Activated naive CD8-positive, alpha-beta T cell treated with anti-CD3 and anti-CD28 coated beads, Interleukin-2, amount 10 ng/mL, durations not matched to agents 7 days and 5 days (primary cell): ENCODE measurements at regions not wholly inside any gene's neighbourhood (a gene's known extent, or its start where the extent isn't known, plus 50 kb on each side); places are given as distances from the start of the nearest gene placed in this dataset.

Experiments used
- ATAC-seq: fragments of 150-1000 bp; cut with Tn5 transposase; one replicate; pipeline ENCODE4 v1.10.0; 2021; ENCODE audit warnings: low read depth, moderate library complexity
- POLR2A ChIA-PET: fragments of 350-600 bp; sonication (Branson Sonifier 250); formaldehyde crosslinking; loops from one replicate; lab custom pipeline; 2021; ENCODE audit warnings: antibody characterized with exemption; lab: Charles Lee
- DNase-seq: peaks from one replicate; pipeline ENCODE4 v3.0.0; 2021
- H3K27ac Mint-ChIP-seq: one replicate; pipeline ENCODE4 v1.8.0; 2022; ENCODE audit warnings: mild to moderate bottlenecking, mixed read lengths
- H3K27me3 Mint-ChIP-seq: one replicate; pipeline ENCODE4 v1.8.0; 2022; ENCODE audit warnings: mild to moderate bottlenecking, moderate library complexity, mixed read lengths
- H3K36me3 Mint-ChIP-seq: one replicate; pipeline ENCODE4 v1.8.0; 2021; ENCODE audit warnings: mild to moderate bottlenecking, mixed read lengths
- H3K4me1 Mint-ChIP-seq: one replicate; pipeline ENCODE4 v1.8.0; 2021; ENCODE audit warnings: mixed read lengths
- H3K4me3 Mint-ChIP-seq: one replicate; pipeline ENCODE4 v1.8.0; 2022; ENCODE audit warnings: mild to moderate bottlenecking, moderate library complexity, mixed read lengths
- H3K9me3 Mint-ChIP-seq: one replicate; pipeline ENCODE4 v1.8.0; 2021; ENCODE audit warnings: mixed read lengths

GRCh38 chr11:111019871-111020670, 225.5 kb upstream of the POU2AF2 start:
- Mint-ChIP-seq H3K9me3 (no peaks in the 10 kb centered on the region), H3K4me1 (no peaks in the 10 kb centered on the region), H3K36me3 (no peaks in the 10 kb centered on the region), H3K27me3 (peaks cover 11% of the 10 kb centered on the region), H3K4me3 (no peak overlapping the region), H3K27ac (no peak overlapping the region)
- no peak for DNase-seq
- POLR2A ChIA-PET, result no interaction called here
- ATAC-seq, result no peak

- POLR2A ChIA-PET, result no interaction called here
- H3K27me3 Mint-ChIP-seq, result peaks cover 11% of the 10 kb centered on the region
- DNase-seq, result no peak
- no peak overlapping the region for H3K4me3 Mint-ChIP-seq
- H3K27ac Mint-ChIP-seq, result no peak overlapping the region
- H3K9me3 Mint-ChIP-seq, result no peaks in the 10 kb centered on the region
- no peak for ATAC-seq
- H3K4me1 Mint-ChIP-seq, result no peaks in the 10 kb centered on the region
- no peaks in the 10 kb centered on the region for H3K36me3 Mint-ChIP-seq
Observed at GRCh38 chr11:111019451-111019850, 226.1 kb upstream of the POU2AF2 start.

DNA sequence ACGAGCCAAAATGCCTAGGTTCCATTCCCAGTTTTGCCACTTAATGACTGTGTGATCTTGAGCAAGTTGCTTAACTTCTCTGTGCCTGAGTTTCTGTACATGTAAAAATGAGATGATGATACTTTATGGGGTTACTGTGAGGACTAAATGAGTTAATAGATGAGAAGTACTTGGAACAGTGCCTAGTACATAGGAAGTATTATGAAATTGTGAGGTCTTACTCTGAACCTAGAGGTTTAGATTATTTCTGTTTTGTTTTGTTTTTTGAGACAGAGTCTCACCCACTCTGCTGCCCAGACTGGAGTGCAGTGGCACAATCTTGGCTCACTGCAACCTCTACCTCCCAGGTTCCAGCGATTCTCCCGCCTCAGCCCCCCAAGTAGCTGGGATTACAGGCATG, 227.0 kb upstream of the POU2AF2 start:
- ATAC-seq (no peak), DNase-seq (no peak)
- Mint-ChIP-seq H3K27me3 (peaks cover 11% of the 10 kb centered on the region), H3K27ac (no peak overlapping the region), H3K9me3 (no peaks in the 10 kb centered on the region), H3K4me3 (no peak overlapping the region), H3K36me3 (no peaks in the 10 kb centered on the region), H3K4me1 (no peaks in the 10 kb centered on the region)
- POLR2A ChIA-PET, result no interaction called here

DNA sequence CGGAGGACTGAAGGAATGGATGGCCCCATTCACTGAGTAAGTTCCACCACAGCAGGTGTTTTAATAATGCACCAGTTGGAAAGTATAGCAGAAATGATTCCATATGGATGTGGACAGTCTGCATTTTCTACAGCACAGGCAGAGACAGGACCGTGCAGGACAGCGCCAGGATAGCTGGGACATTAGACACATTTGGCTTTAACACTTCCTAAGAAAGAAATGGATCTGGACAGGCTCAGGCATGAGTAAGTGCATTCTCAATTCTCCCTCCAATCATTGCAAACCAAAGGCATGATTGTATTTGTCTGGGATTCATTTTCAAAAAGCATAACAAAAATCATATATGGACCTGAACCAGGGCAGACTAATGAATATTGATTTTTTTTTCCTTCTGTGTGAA, 233.0 kb upstream of the POU2AF2 start:
- H3K9me3 Mint-ChIP-seq, result no peaks in the 10 kb centered on the region
- ATAC-seq (no peak), DNase-seq (no peak)
- no peak overlapping the region for H3K4me3 Mint-ChIP-seq
- no peaks in the 10 kb centered on the region for H3K36me3 Mint-ChIP-seq
- no peaks in the 10 kb centered on the region for H3K4me1 Mint-ChIP-seq
- POLR2A ChIA-PET, result no interaction called here
- H3K27me3 Mint-ChIP-seq, result peaks cover 5% of the 10 kb centered on the region
- H3K27ac Mint-ChIP-seq, result no peak overlapping the region

- Mint-ChIP-seq H3K9me3 (no peaks in the 10 kb centered on the region), H3K4me3 (no peak overlapping the region), H3K27me3 (peaks cover 7% of the 10 kb centered on the region), H3K4me1 (no peaks in the 10 kb centered on the region), H3K36me3 (no peaks in the 10 kb centered on the region), H3K27ac (no peak overlapping the region)
- no peak for DNase-seq
- no peak for ATAC-seq
- POLR2A ChIA-PET, result interaction anchor here (0.8 kb wide), 1 partner anchor 19 kb away, joined by 3 read pairs; no protein-coding TSS in a partner anchor
Observed at GRCh38 chr11:111011275-111011594, 234.3 kb upstream of the POU2AF2 start.

- no peak overlapping the region for H3K27ac Mint-ChIP-seq
- no peak overlapping the region for H3K4me3 Mint-ChIP-seq
- ATAC-seq, result no peak
- DNase-seq, result no peak
- no peaks in the 10 kb centered on the region for H3K36me3 Mint-ChIP-seq
- H3K4me1 Mint-ChIP-seq, result no peaks in the 10 kb centered on the region
- POLR2A ChIA-PET, result interaction anchor here (0.8 kb wide), 1 partner anchor 19 kb away, joined by 3 read pairs; no protein-coding TSS in a partner anchor
- peaks cover 5% of the 10 kb centered on the region for H3K27me3 Mint-ChIP-seq
- no peaks in the 10 kb centered on the region for H3K9me3 Mint-ChIP-seq
Observed at GRCh38 chr11:111010391-111011274, 234.9 kb upstream of the POU2AF2 start.

- DNase-seq (no peak), ATAC-seq (no peak)
- H3K4me1 Mint-ChIP-seq, result no peaks in the 10 kb centered on the region
- peaks cover 6% of the 10 kb centered on the region for H3K27me3 Mint-ChIP-seq
- H3K27ac Mint-ChIP-seq, result no peak overlapping the region
- no peaks in the 10 kb centered on the region for H3K9me3 Mint-ChIP-seq
- H3K36me3 Mint-ChIP-seq, result no peaks in the 10 kb centered on the region
- no peak overlapping the region for H3K4me3 Mint-ChIP-seq
- POLR2A ChIA-PET, result no interaction called here
Observed at GRCh38 chr11:111006227-111006626, 239.3 kb upstream of the POU2AF2 start.

- H3K4me3 Mint-ChIP-seq, result no peak overlapping the region
- no peaks in the 10 kb centered on the region for H3K9me3 Mint-ChIP-seq
- DNase-seq, result no peak
- H3K36me3 Mint-ChIP-seq, result no peaks in the 10 kb centered on the region
- POLR2A ChIA-PET, result no interaction called here
- ATAC-seq, result no peak
- no peak overlapping the region for H3K27ac Mint-ChIP-seq
- peaks cover 5% of the 10 kb centered on the region for H3K27me3 Mint-ChIP-seq
- no peaks in the 10 kb centered on the region for H3K4me1 Mint-ChIP-seq
Observed at GRCh38 chr11:111001986-111002611, 243.4 kb upstream of the POU2AF2 start.

DNA sequence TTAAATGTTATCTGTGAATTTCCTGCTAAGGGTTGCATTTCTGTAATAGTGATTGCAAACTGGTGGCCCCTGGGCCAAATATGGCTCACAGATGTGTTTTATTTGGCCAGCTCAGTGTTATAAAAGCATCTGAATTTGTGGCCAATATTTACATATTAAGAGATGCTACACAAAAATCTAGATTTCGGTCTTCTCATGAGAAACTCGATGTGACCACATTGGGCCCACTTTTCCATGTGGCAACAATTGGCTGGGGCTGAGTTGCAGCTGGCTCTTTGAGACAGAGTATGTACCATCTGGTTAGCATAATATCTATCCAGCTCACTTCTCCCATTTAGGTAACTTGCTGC, 244.5 kb upstream of the POU2AF2 start:
- H3K27ac Mint-ChIP-seq, result no peak overlapping the region
- H3K4me3 Mint-ChIP-seq, result no peak overlapping the region
- peaks cover 10% of the 10 kb centered on the region for H3K27me3 Mint-ChIP-seq
- H3K4me1 Mint-ChIP-seq, result no peaks in the 10 kb centered on the region
- POLR2A ChIA-PET, result no interaction called here
- ATAC-seq, result no peak
- H3K9me3 Mint-ChIP-seq, result no peaks in the 10 kb centered on the region
- H3K36me3 Mint-ChIP-seq, result no peaks in the 10 kb centered on the region
- no peak for DNase-seq

DNA sequence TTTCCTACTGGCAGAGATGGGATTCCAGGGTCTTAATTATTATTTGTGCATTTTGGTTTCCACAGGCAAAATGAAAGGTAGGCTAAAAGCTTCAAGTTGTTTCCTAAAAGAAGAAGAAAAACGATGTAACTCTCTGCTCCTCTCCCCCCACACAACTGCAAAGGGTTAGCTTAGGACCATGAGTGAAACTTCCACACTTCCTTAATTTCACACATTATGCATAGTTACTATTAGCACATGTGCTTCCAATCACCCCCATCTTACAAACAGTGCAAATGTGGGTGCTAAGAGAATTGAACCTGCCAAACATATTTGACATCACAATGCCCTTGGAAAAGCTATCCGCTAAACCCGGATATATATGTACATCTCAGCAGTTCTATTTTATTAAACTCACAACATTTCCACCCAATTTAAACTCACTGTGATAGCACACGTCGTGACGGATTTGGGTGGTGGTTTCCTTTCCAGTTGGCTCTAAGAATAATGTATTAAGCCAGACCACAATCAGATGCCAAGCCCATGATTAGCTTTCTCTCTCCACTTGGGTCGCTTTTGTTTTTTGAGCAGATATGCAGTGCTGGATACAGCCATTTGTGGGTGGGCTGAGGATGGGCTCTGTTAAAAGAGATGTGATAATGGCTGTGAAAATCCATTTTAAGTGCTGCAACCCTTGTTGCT, 245.0 kb upstream of the POU2AF2 start:
- no peaks in the 10 kb centered on the region for H3K9me3 Mint-ChIP-seq
- H3K27ac Mint-ChIP-seq, result no peak overlapping the region
- H3K27me3 Mint-ChIP-seq, result peaks cover 12% of the 10 kb centered on the region
- H3K36me3 Mint-ChIP-seq, result no peaks in the 10 kb centered on the region
- no peak for ATAC-seq
- POLR2A ChIA-PET, result no interaction called here
- no peak overlapping the region for H3K4me3 Mint-ChIP-seq
- no peaks in the 10 kb centered on the region for H3K4me1 Mint-ChIP-seq
- DNase-seq, result no peak

DNA sequence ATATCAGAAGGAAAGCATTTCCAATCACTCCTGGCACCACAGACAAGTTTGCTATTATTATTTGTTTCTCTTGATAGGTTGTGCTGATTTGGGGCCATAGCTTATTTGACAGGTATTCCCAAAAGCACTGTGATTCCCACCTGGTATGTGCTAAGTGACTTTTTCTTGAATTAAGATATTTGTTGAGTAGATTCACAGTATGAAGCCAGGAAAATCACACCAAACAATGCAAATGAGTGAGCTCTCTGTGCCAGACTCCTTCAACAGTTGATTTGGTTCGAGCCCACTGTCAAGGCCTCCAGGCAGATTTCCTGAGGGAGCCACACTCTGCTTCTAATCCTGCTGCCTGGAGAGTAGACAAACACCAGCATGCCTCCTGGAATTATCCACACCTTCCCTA, 253.0 kb upstream of the POU2AF2 start:
- H3K9me3 Mint-ChIP-seq, result no peaks in the 10 kb centered on the region

DNA sequence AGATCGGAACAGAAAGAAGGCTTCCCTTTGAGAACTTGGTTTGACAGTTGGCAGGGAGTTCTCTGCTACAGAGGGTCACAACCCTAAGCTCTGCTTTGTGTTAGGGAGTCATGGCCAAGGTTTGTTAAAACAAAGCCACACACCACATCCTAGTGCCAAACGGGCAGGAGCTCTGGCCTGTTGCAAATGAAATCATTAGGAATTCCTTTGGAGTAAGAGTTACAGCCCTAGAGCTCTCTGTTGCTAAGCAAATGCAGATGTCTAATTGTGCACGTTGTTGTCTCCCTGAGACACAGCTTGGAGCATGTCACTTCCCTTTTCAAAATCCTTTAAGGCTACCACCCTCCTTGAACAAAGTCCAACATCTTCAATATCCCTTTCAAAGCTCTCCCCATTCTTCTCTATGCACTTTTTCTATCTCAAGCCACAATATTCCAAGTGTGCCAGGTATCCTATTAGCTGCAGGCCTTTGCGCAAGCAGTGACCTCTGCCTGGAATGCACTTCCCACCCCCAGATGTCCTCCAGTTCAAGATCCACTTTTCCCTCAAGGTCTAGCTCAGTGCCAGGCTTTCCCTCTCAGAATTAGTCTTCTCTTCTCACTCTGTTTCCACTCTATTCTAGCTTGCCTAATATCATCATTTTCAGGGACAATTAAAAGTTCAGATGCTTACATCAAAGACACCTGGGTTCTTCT, 253.7 kb upstream of the POU2AF2 start:
- ATAC-seq (no peak), DNase-seq (no peak)
- POLR2A ChIA-PET, result interaction anchor here (0.8 kb wide), 1 partner anchor 20 kb away, joined by 3 read pairs; no protein-coding TSS in a partner anchor
- H3K4me3 Mint-ChIP-seq, result no peak overlapping the region
- H3K27ac Mint-ChIP-seq, result no peak overlapping the region
- H3K4me1 Mint-ChIP-seq, result peaks cover 3% of the 10 kb centered on the region
- H3K27me3 Mint-ChIP-seq, result peaks cover 7% of the 10 kb centered on the region
- H3K36me3 Mint-ChIP-seq, result no peaks in the 10 kb centered on the region
- H3K9me3 Mint-ChIP-seq, result no peaks in the 10 kb centered on the region

More for the DNA sequence above, 253.0 kb upstream of the POU2AF2 start:
- no peak for ATAC-seq
- Mint-ChIP-seq H3K27ac (no peak overlapping the region), H3K4me3 (no peak overlapping the region), H3K27me3 (peaks cover 7% of the 10 kb centered on the region), H3K36me3 (no peaks in the 10 kb centered on the region), H3K4me1 (peaks cover 3% of the 10 kb centered on the region)
- no peak for DNase-seq
- POLR2A ChIA-PET, result interaction anchor here (0.8 kb wide), 1 partner anchor 19 kb away, joined by 3 read pairs; no protein-coding TSS in a partner anchor
